HEK293 (cell line): ENCODE measurements at regions not wholly inside any gene's neighbourhood (a gene's known extent, or its start where the extent isn't known, plus 50 kb on each side); places are given as distances from the start of the nearest gene placed in this dataset.

Experiments
- CTCF ChIP-seq: fragments of 450-650 bp; formaldehyde crosslinking; IDR thresholded peaks from 2 replicates; pipeline ENCODE4 v1.5.1; 2016; ENCODE audit warnings: missing biosample characterization, missing genetic modification characterization
- MEIS1 ChIP-seq: sonication (generic); formaldehyde crosslinking; IDR thresholded peaks from 2 replicates; pipeline ENCODE4 v1.8.1; 2022; ENCODE audit warnings: missing genetic modification reagents, mild to moderate bottlenecking, borderline replicate concordance
- YY1 ChIP-seq: fragments of 450-650 bp; formaldehyde crosslinking; IDR thresholded peaks from 2 replicates; pipeline ENCODE4 v1.5.1; 2018; ENCODE audit warnings: missing biosample characterization, missing genetic modification characterization
- ZEB2 ChIP-seq: fragments of 450-650 bp; formaldehyde crosslinking; IDR thresholded peaks from 2 replicates; pipeline ENCODE4 v1.5.1; 2016; ENCODE audit warnings: missing biosample characterization, missing genetic modification characterization
- ZNF2 ChIP-seq: fragments of 450-650 bp; formaldehyde crosslinking; IDR thresholded peaks from 2 replicates; pipeline ENCODE4 v1.5.1; 2016; ENCODE audit warnings: missing biosample characterization, missing genetic modification characterization
- ZNF302 ChIP-seq: fragments of 450-650 bp; formaldehyde crosslinking; IDR thresholded peaks from 2 replicates; pipeline ENCODE4 v1.5.1; 2016; ENCODE audit warnings: missing biosample characterization, missing genetic modification characterization, low read depth
- ZNF501 ChIP-seq: fragments of 450-650 bp; formaldehyde crosslinking; IDR thresholded peaks from 2 replicates; pipeline ENCODE4 v1.5.1; 2016; ENCODE audit warnings: missing biosample characterization, missing genetic modification characterization
- ZNF510 ChIP-seq: fragments of 450-650 bp; formaldehyde crosslinking; IDR thresholded peaks from 2 replicates; pipeline ENCODE4 v1.5.1; 2018; ENCODE audit warnings: mild to moderate bottlenecking, missing genetic modification characterization, missing biosample characterization; ENCODE audit not compliant: insufficient replicate concordance
- ZNF785 ChIP-seq: fragments of 450-650 bp; formaldehyde crosslinking; IDR thresholded peaks from 2 replicates; pipeline ENCODE4 v1.5.1; 2016; ENCODE audit warnings: missing biosample characterization, missing genetic modification characterization

- TF ChIP-seq ZNF510 (tag by site-specific recombination) (no peak), YY1 (tag by site-specific recombination) (no peak), ZEB2 (tag by site-specific recombination) (no peak), CTCF (no peak), ZNF302 (tag by site-specific recombination) (no peak), ZNF2 (tag by site-specific recombination) (no peak), MEIS1 (CRISPR knock-in tag) (no peak), ZNF501 (tag by site-specific recombination) (no peak), ZNF785 (no peak)
Measured at GRCh38 chr2:120985174-120985996, 249.7 kb downstream of the GLI2 start.
